C1 segment of cervical spinal cord (tissue), 14 donors: ENCODE measurements at regions not wholly inside any gene's neighbourhood (a gene's known extent, or its start where the extent isn't known, plus 50 kb on each side); places are given as distances from the start of the nearest gene placed in this dataset.
A peak's percentile ranks its signal among the peaks of the same experiment; 100 is the strongest.

ENCODE experiments used
- DNase-seq, 14 donors: peaks; one replicate each; lab custom pipeline; 2025; lab: John Stamatoyannopoulos, UW

- no peak for DNase-seq
Observed at GRCh38 chr3:106212665-106213222, 343.9 kb upstream of the CBLB start.

- no peak for DNase-seq
Observed at GRCh38 chr3:106213954-106214353, 345.1 kb upstream of the CBLB start.

- no peak for DNase-seq
Observed at GRCh38 chr3:106214641-106215040, 345.8 kb upstream of the CBLB start.

GRCh38 chr3:106215047-106215446 is 346.2 kb upstream of the CBLB start:
- DNase-seq = no peak

GRCh38 chr3:106217745-106218144 is 348.9 kb upstream of the CBLB start:
- DNase-seq = no peak

GRCh38 chr3:106227068-106227467 is 358.3 kb upstream of the CBLB start:
- no peak for DNase-seq

- no peak for DNase-seq
Observed at GRCh38 chr3:106228271-106228670, 359.5 kb upstream of the CBLB start.

- no peak for DNase-seq
Observed at GRCh38 chr3:106229495-106230278, 360.9 kb upstream of the CBLB start.

- no peak for DNase-seq
Observed at GRCh38 chr3:106231086-106231485, 362.3 kb upstream of the CBLB start.

- no peak for DNase-seq
Observed at GRCh38 chr3:106232956-106233355, 364.1 kb upstream of the CBLB start.

- DNase-seq = no peak
Observed at GRCh38 chr3:106239195-106239697, 370.4 kb upstream of the CBLB start.

GRCh38 chr3:106241593-106241992 is 372.8 kb upstream of the CBLB start:
- no peak for DNase-seq

GRCh38 chr3:106242781-106243180 is 374.0 kb upstream of the CBLB start:
- DNase-seq = peak in 2 of 14 donors; percentile 2 to 3

- DNase-seq = no peak
Observed at GRCh38 chr3:106245400-106245799, 376.6 kb upstream of the CBLB start.

- DNase-seq = no peak
Observed at GRCh38 chr3:106247902-106248684, 379.3 kb upstream of the CBLB start.

- no peak for DNase-seq
Observed at GRCh38 chr3:106249159-106249558, 380.3 kb upstream of the CBLB start.

- no peak for DNase-seq
Observed at GRCh38 chr3:106249981-106250380, 381.2 kb upstream of the CBLB start.

- no peak for DNase-seq
Observed at GRCh38 chr3:106251160-106251892, 382.5 kb upstream of the CBLB start.

- DNase-seq = no peak
Observed at GRCh38 chr3:106255870-106256248, 387.0 kb upstream of the CBLB start.

GRCh38 chr3:106256249-106256957 is 387.6 kb upstream of the CBLB start:
- DNase-seq = no peak

- no peak for DNase-seq
Observed at GRCh38 chr3:106257172-106257571, 388.4 kb upstream of the CBLB start.
